ENCODE measurements at regions not wholly inside any gene's neighbourhood (a gene's known extent, or its start where the extent isn't known, plus 50 kb on each side); places are given as distances from the start of the nearest gene placed in this dataset.
"Not testable (repeated sequence)": the region's sequence is repeated elsewhere in the genome, so short reads cannot be mapped to it uniquely, and the experiment has no call there.

DNA sequence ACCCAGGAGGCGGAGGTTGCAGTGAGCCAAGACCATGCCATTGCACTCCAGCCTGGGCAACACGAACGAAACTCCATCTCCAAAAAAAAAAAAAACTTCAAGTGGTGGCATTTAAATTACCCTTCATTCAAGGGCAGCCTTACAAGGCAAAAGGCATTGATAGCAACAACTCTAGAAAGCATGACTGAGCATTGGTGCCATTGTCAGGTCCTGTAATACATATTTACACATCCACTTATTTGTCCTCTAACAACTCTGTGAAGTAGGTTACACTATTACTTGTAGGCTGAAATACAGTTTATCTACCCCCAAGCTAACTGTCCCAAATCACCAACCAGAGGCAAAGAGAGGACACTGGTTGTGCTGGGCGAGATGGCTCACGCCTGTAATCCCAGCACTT, 52.7 kb upstream of the LARP1 start:
- no peak for DNase-seq (ENCODE audit: low spot score)

GRCh38 chr5:154701725-154702124, 53.5 kb upstream of the LARP1 start:
- not testable (repeated sequence) for DNase-seq (ENCODE audit: low spot score)

DNA sequence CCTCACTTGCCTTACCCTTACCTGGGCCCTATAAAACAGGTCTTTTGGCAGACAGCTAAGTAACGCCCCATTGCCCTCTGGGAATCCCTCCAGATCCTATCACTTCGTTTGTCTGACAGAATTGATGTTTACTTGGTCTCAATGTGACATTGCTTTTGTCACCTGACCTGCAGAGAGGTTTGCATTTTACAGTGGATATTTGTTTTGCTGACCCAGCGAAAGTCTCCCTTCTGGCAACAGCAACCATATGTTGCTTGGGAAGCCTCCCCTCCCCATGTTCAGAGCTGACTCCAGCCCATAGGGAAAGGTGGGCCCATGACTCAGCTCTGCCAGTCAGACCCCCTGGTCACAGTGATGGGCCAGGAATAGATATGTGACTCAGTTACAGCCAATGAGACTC, 54.0 kb upstream of the LARP1 start:
- no peak for DNase-seq (ENCODE audit: low spot score)

DNA sequence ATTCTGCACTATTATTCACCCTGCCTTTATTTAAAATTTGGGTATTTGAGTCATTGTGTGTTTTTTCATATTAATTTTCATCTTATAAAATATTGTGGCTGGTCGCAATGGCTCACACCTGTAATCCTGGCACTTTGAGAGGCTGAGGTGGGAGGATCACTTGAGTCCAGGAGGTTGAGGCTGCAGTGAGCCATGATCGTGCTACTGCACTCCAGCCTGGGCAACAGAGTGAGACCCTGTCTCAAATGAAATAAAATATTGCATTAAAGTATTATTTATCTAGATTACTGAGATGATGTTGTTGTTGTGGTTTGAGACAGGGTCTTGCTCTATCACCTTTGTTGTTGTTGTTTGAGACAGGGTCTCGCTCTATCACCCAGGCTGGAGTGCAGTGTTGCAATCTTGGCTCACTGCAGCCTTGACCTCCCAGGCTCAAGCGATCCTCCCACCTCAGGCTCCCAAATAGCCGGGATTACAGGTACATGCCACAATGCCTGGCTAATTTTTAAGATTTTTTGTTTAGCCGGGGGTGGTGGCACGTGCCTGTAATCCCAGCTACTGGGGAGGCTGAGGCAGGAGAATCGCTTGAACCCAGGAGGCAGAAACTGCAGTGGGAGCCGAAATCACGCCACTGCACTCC, 54.8 kb upstream of the LARP1 start:
- DNase-seq (ENCODE audit: low spot score), result not testable (repeated sequence)

GRCh38 chr5:154698763-154699162, 56.4 kb upstream of the LARP1 start:
- DNase-seq (ENCODE audit: low spot score), result no peak

GRCh38 chr5:154697371-154697770, 57.8 kb upstream of the LARP1 start:
- no peak for DNase-seq (ENCODE audit: low spot score)

- no peak for DNase-seq (ENCODE audit: low spot score)
Observed at GRCh38 chr5:154696891-154697290, 58.3 kb upstream of the LARP1 start.

DNA sequence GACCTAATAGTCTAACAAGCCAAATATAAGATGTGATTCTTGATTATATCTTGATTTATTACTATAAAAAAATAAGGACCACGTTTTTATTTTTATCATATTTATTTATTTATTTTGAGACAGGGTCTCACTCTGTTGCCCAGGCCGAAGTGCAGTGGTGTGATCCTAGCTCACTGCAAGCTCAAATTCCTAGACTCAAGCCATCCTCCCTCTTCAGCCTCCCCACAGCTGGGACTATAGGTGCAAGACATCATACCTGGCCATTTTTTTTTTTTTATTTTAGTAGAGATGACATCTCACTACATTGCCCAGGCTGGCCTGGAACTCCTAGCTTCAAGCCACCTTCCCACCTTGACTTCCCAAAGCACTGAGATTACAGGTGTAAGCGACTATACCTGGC, 61.0 kb upstream of the LARP1 start:
- no peak for DNase-seq (ENCODE audit: low spot score)

GRCh38 chr5:154690488-154690887, 64.7 kb upstream of the LARP1 start:
- DNase-seq (ENCODE audit: low spot score), result no peak

GRCh38 chr5:154686490-154686889, 68.7 kb upstream of the LARP1 start:
- DNase-seq (ENCODE audit: low spot score), result no peak

GRCh38 chr5:154683101-154683880, 71.9 kb upstream of the LARP1 start:
- no peak for DNase-seq (ENCODE audit: low spot score)

- DNase-seq (ENCODE audit: low spot score), result no peak
Observed at GRCh38 chr5:154679501-154679900, 75.7 kb upstream of the LARP1 start.

GRCh38 chr5:154677921-154678320, 77.3 kb upstream of the LARP1 start:
- no peak for DNase-seq (ENCODE audit: low spot score)

DNA sequence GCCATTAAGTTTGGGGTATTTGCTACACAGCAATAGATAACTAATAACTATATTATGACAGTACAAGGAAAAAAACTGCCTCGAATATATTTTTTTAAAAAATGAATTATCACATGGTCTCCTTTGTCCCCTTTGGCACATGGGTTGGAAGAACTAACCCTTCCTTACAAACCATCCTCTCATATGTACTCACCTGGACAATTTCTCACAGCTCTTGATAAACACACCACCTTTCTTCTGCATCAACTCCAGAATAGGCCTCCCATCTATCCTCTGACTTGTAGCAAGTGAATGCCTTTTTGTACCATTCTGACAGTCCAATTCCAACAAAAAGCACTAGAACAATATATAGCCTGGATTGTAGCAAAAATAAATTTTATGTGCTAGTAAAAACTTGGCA, 78.7 kb upstream of the LARP1 start:
- DNase-seq (ENCODE audit: low spot score), result no peak

DNA sequence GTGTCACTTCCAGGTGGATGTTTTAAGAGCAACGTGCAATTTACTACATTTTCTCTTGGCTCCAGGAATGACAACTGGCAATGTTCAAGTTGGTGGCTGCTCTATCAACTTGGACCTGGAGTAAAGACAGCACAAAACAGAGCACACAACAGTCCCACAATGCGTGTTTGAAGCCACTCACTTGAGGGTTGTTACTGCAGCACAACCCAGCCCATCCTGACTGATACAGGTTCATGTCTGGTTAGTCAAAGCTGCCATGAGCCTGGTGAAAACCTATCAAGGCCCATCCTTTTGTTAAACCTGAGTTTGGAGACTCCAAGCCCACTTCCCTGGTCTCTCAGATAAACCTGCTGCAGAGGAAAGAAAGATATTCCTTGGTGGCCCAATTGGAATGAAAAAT, 81.1 kb upstream of the LARP1 start:
- no peak for DNase-seq (ENCODE audit: low spot score)

GRCh38 chr5:154673506-154673905, 81.7 kb upstream of the LARP1 start:
- no peak for DNase-seq (ENCODE audit: low spot score)

DNA sequence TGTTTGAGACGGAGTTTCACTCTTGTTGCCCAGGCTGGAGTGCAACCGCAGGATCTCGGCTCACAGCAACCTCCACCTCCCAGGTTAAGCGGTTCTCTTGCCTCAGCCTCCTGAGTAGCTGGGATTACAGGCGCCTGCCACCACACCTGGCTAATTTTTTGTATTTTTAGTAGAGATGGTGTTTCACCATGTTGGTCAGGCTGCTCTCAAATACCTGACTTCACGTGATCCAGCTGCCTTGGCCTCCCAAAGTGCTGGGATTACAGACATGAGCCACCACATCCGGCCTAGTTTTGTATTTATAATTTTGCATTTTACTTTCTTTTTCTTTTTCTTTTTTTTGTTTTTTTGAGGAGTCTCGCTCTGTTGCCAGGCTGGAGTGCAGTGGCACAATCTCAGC, 85.3 kb upstream of the LARP1 start:
- DNase-seq (ENCODE audit: low spot score), result not testable (repeated sequence)

GRCh38 chr5:154669402-154669801, 85.8 kb upstream of the LARP1 start:
- no peak for DNase-seq (ENCODE audit: low spot score)

GRCh38 chr5:154664869-154665268, 90.3 kb upstream of the LARP1 start:
- DNase-seq (ENCODE audit: low spot score), result no peak

GRCh38 chr5:154663424-154663823, 91.8 kb upstream of the LARP1 start:
- no peak for DNase-seq (ENCODE audit: low spot score)

DNA sequence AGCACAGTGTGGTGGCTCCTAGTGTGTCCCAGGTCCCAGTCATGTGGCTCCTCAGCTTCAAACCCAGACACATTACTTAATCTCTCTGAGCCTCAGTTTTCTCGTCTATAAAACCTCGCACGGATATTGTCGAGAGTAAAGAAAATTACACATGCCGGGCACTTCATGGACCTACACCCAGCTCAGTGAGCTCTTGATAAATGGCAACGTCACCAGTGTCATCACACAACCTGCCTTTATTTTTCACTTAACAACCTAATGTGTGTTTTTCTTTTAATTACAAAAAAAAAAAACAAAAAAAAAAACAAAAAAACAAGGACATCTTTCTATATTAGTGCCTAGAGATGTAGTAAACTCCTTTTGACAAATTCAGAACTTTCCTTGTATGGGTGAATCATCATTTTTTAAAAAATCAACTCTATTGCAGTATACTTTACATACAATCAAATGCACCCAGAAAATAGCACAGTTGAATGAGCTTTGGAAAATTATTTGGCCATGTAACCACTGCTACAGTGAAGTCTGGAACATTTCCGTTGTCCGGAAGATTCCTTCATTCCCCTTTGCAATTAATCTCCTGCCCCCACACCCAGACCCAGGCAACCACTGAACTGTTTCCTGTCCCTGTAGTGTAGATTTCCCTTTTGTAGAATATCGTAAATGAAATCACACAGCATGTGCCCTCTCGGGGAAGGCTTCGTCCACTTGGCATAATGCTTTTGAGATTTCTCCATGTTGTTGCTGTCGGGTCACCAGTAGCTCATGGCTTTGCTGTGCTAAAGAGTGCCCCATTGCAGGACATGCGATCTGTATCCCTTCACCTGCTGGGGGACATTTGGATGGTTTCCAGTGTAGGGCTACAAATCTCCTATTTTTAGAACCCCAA, 100.4 kb upstream of the LARP1 start:
- DNase-seq (ENCODE audit: low spot score), result no peak

DNA sequence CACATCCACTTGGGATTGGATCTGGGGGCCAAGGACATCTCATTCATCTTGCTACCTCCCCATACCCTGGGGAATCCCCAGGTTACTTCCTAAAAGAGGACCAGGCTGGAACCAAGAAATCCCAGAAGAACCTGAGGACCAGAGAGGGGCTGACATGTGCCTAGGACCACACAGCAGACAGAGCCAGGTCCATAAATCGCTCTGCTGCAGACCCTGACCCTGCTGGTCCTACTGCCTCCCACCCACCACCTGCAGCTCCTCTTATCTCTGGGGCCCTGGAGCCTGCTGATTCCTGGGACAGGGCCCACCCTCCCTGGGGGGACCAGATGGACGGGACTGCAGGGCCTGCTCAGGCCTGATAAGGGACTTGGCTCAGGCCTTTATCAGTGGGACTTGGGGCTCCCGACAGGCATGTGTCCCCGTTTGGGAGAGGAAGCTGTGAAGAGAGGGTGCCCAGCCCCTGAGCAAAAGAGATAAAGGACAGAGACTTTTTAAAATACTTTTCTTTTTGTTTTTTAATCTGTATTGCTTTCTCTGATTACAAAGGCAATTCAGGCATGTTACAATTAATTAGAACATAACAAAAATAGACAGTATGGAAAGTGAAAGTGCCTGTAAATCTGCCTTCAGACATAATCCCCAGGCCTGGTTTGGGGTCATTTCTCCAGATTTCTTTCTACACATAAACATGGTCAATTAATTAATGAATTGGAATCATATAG, 101.3 kb upstream of the LARP1 start:
- no peak for DNase-seq (ENCODE audit: low spot score)

All from D341Med (cell line).